ENCODE measurements at regions not wholly inside any gene's neighbourhood (a gene's known extent, or its start where the extent isn't known, plus 50 kb on each side); places are given as distances from the start of the nearest gene placed in this dataset.

- intact Hi-C loops (cut with micrococcal nuclease): no loop called here
- H3K9me3 ChIP-seq (replicated peaks; ENCODE audit: control insufficient read depth, insufficient read depth, low read length): no peaks in the 10 kb centered on the region
- H3K27ac ChIP-seq (ENCODE audit: insufficient read depth, low read depth, low read length): no peak overlapping the region
- POLR2A ChIA-PET: no interaction called here
- no peaks in the 10 kb centered on the region for H3K4me1 ChIP-seq (ENCODE audit: control insufficient read depth, extremely low read depth, insufficient read depth, low read length)
- no peaks in the 10 kb centered on the region for H3K27me3 ChIP-seq (ENCODE audit: control insufficient read depth in 2 of 2, insufficient read depth in 2 of 2, low read length in 2 of 2)
- BruUV-seq (replicated peaks): no TSS peak
- no peaks in the 10 kb centered on the region for H4K20me1 ChIP-seq (replicated peaks; ENCODE audit: control insufficient read depth, extremely low read depth, insufficient read depth, low read length)
- TF ChIP-seq MYC (IDR thresholded peaks at IDR 0.05; ENCODE audit: low read depth, low read length) (no peak), JUN (IDR thresholded peaks at IDR 0.05; ENCODE audit: borderline replicate concordance, insufficient read depth, insufficient read length, low read depth) (no peak), POLR2A (IDR thresholded peaks at IDR 0.05; ENCODE audit: low read depth, low read length) (no peak), EZH2 (IDR thresholded peaks at IDR 0.05; ENCODE audit: borderline replicate concordance, low read depth, low read length, severe bottlenecking) (no peak), FOS (IDR thresholded peaks at IDR 0.05; ENCODE audit: borderline replicate concordance, insufficient read depth, low read length) (no peak), POLR2AphosphoS5 (IDR thresholded peaks at IDR 0.05; ENCODE audit: insufficient read depth, low read depth, low read length) (no peak), MAX (IDR thresholded peaks at IDR 0.05; ENCODE audit: insufficient read depth, insufficient read length) (no peak), CTCF (IDR thresholded peaks at IDR 0.05; ENCODE audit: extremely low read depth in 1 of 2, insufficient read depth in 1 of 2, low read depth in 1 of 2, low read length in 2 of 2) (no peak), GATA2 (IDR thresholded peaks at IDR 0.05; ENCODE audit: insufficient read depth, insufficient read length, low read depth, low read length) (no peak)
- FAIRE-seq (no peak), DNase-seq (ENCODE audit: low read depth, low spot score) (no peak)
- H3K79me2 ChIP-seq (ENCODE audit: control insufficient read depth, insufficient read depth, low read length): no peaks in the 10 kb centered on the region
- no peak overlapping the region for H2AFZ ChIP-seq (ENCODE audit: low read depth, low read length)
- no peak overlapping the region for H3K4me3 ChIP-seq (replicated peaks in 1 of 3; ENCODE audit: insufficient read depth in 1 of 3, low read depth in 1 of 3, low read length in 3 of 3)
- no peaks in the 10 kb centered on the region for H3K36me3 ChIP-seq (ENCODE audit: control insufficient read depth in 2 of 2, extremely low read depth in 1 of 2, insufficient read depth in 2 of 2, low read length in 2 of 2)
- dilution Hi-C loops (cut with MboI; ENCODE audit: extremely low pct_ligation_motif_present, low sequenced_read_pairs): no loop called here
- CTCF ChIA-PET: no interaction called here
- no peak overlapping the region for H3K9ac ChIP-seq (replicated peaks; ENCODE audit: extremely low read depth, insufficient read depth, low read length)
- no peak overlapping the region for H3K4me2 ChIP-seq (ENCODE audit: insufficient read depth, low read length)
- no peaks in the 10 kb centered on the region for H3K9me1 ChIP-seq (replicated peaks; ENCODE audit: control insufficient read depth, extremely low read depth, insufficient read depth, low read length)
These were observed 859.7 kb downstream of the GALC start for GRCh38 chr14:87133073-87133801.
